Esophagus muscularis mucosa (tissue), 3 donors: ENCODE measurements at regions not wholly inside any gene's neighbourhood (a gene's known extent, or its start where the extent isn't known, plus 50 kb on each side); places are given as distances from the start of the nearest gene placed in this dataset.

Source experiments
- CTCF ChIP-seq, 3 experiments: fragments of 200-600 bp in 2 of 3; fragments of 450-650 bp in 1 of 3; sonication (generic) in 2 of 3; IDR thresholded peaks; one replicate each; pipeline ENCODE4 v1.5.1; 2017 to 2019; ENCODE audit warnings: antibody characterized with exemption in 3 of 3, mild to moderate bottlenecking in 2 of 3, moderate library complexity in 1 of 3
- POLR2A ChIP-seq: fragments of 450-650 bp; IDR thresholded peaks from one replicate; pipeline ENCODE4 v1.6.1; 2017; ENCODE audit warnings: antibody characterized with exemption, moderate library complexity, mild to moderate bottlenecking, low read depth
- POLR2AphosphoS5 ChIP-seq, 2 donors: sonication (generic); formaldehyde crosslinking; IDR thresholded peaks; one replicate each; pipeline ENCODE4 v1.6.1; 2017; ENCODE audit warnings: antibody characterized with exemption in 2 of 2

GRCh38 chr6:33906439-33906838 is 102.6 kb upstream of the MLN start:
- TF ChIP-seq POLR2AphosphoS5 (IDR thresholded peaks at IDR 0.05) (no peak), CTCF (IDR thresholded peaks at IDR 0.05) (no peak), POLR2A (no peak)
